ENCODE measurements at regions not wholly inside any gene's neighbourhood (a gene's known extent, or its start where the extent isn't known, plus 50 kb on each side); places are given as distances from the start of the nearest gene placed in this dataset.

GRCh38 chr6:132900849-132901248 lies 86.5 kb downstream of the RPS12 start:
- TF ChIP-seq CTCF (IDR thresholded peaks at IDR 0.05; ENCODE audit: extremely low read depth, low read depth, low read length) = no peak
- Histone ChIP-seq H3K79me2 (ENCODE audit: insufficient read depth, low read length) (no peaks in the 10 kb centered on the region), H2AFZ (ENCODE audit: low read length) (no peak overlapping the region), H3K27me3 (ENCODE audit: insufficient read depth, low read length) (no peaks in the 10 kb centered on the region), H3K4me3 (ENCODE audit: insufficient read depth, low read length) (no peak overlapping the region), H3K27ac (ENCODE audit: low read depth, low read length) (no peak overlapping the region), H4K20me1 (ENCODE audit: insufficient read depth, low read length) (no peaks in the 10 kb centered on the region), H3K9me3 (ENCODE audit: low read depth, low read length) (no peaks in the 10 kb centered on the region), H3K36me3 (ENCODE audit: insufficient read depth, low read length) (no peaks in the 10 kb centered on the region), H3K4me1 (ENCODE audit: insufficient read depth, low read length) (no peaks in the 10 kb centered on the region), H3K4me2 (ENCODE audit: insufficient read depth, low read length) (no peak overlapping the region)
- DNase-seq (ENCODE audit: insufficient read length, low spot score, missing footprints) = no peak

- H3K4me3 ChIP-seq (ENCODE audit: insufficient read depth, low read length) = no peak overlapping the region
- H3K79me2 ChIP-seq (ENCODE audit: insufficient read depth, low read length) = no peaks in the 10 kb centered on the region
- no peaks in the 10 kb centered on the region for H3K36me3 ChIP-seq (ENCODE audit: insufficient read depth, low read length)
- H3K27me3 ChIP-seq (ENCODE audit: insufficient read depth, low read length) = no peaks in the 10 kb centered on the region
- no peak for TF ChIP-seq CTCF (IDR thresholded peaks at IDR 0.05; ENCODE audit: extremely low read depth, low read depth, low read length)
- no peak overlapping the region for H3K27ac ChIP-seq (ENCODE audit: low read depth, low read length)
- H3K9me3 ChIP-seq (ENCODE audit: low read depth, low read length) = no peaks in the 10 kb centered on the region
- no peak for DNase-seq (ENCODE audit: insufficient read length, low spot score, missing footprints)
- H4K20me1 ChIP-seq (ENCODE audit: insufficient read depth, low read length) = no peaks in the 10 kb centered on the region
- H3K4me1 ChIP-seq (ENCODE audit: insufficient read depth, low read length) = peaks cover 8% of the 10 kb centered on the region
- H3K4me2 ChIP-seq (ENCODE audit: insufficient read depth, low read length) = no peak overlapping the region
- H2AFZ ChIP-seq (ENCODE audit: low read length) = no peak overlapping the region
Measured at GRCh38 chr6:132902901-132903300, 88.5 kb downstream of the RPS12 start.

- Histone ChIP-seq H3K27me3 (ENCODE audit: insufficient read depth, low read length) (no peaks in the 10 kb centered on the region), H3K4me2 (ENCODE audit: insufficient read depth, low read length) (peak overlapping the region; percentile 65), H3K4me3 (ENCODE audit: insufficient read depth, low read length) (peak overlapping the region; percentile 38), H2AFZ (ENCODE audit: low read length) (peak overlapping the region; percentile 52), H3K79me2 (ENCODE audit: insufficient read depth, low read length) (no peaks in the 10 kb centered on the region), H3K27ac (ENCODE audit: low read depth, low read length) (peak overlapping the region; percentile 81), H3K4me1 (ENCODE audit: insufficient read depth, low read length) (peaks cover 15% of the 10 kb centered on the region), H3K36me3 (ENCODE audit: insufficient read depth, low read length) (no peaks in the 10 kb centered on the region), H3K9me3 (ENCODE audit: low read depth, low read length) (no peaks in the 10 kb centered on the region), H4K20me1 (ENCODE audit: insufficient read depth, low read length) (no peaks in the 10 kb centered on the region)
- peak; percentile 27 for DNase-seq (ENCODE audit: insufficient read length, low spot score, missing footprints)
- TF ChIP-seq CTCF (IDR thresholded peaks at IDR 0.05; ENCODE audit: extremely low read depth, low read depth, low read length) = no peak
Measured at GRCh38 chr6:132907231-132907630, 92.9 kb downstream of the RPS12 start.

GRCh38 chr6:132907914-132908313 lies 93.5 kb downstream of the RPS12 start:
- no peak for TF ChIP-seq CTCF (IDR thresholded peaks at IDR 0.05; ENCODE audit: extremely low read depth, low read depth, low read length)
- peak overlapping the region; percentile 65 for H3K4me2 ChIP-seq (ENCODE audit: insufficient read depth, low read length)
- H3K9me3 ChIP-seq (ENCODE audit: low read depth, low read length) = no peaks in the 10 kb centered on the region
- DNase-seq (ENCODE audit: insufficient read length, low spot score, missing footprints) = no peak
- peak overlapping the region; percentile 81 for H3K27ac ChIP-seq (ENCODE audit: low read depth, low read length)
- H3K79me2 ChIP-seq (ENCODE audit: insufficient read depth, low read length) = no peaks in the 10 kb centered on the region
- H3K36me3 ChIP-seq (ENCODE audit: insufficient read depth, low read length) = no peaks in the 10 kb centered on the region
- H2AFZ ChIP-seq (ENCODE audit: low read length) = peak overlapping the region; percentile 52
- no peaks in the 10 kb centered on the region for H3K27me3 ChIP-seq (ENCODE audit: insufficient read depth, low read length)
- H3K4me3 ChIP-seq (ENCODE audit: insufficient read depth, low read length) = peak overlapping the region; percentile 38
- no peaks in the 10 kb centered on the region for H4K20me1 ChIP-seq (ENCODE audit: insufficient read depth, low read length)
- H3K4me1 ChIP-seq (ENCODE audit: insufficient read depth, low read length) = peaks cover 21% of the 10 kb centered on the region

All from osteoblast (primary cell).